ENCODE measurements at regions not wholly inside any gene's neighbourhood (a gene's known extent, or its start where the extent isn't known, plus 50 kb on each side); places are given as distances from the start of the nearest gene placed in this dataset.

GRCh38 chr9:16134351-16134750 lies 581.5 kb downstream of the CCDC171 start:
- TF ChIP-seq GABPA (IDR thresholded peaks at IDR 0.05 in 1 of 2, conservative IDR thresholded peaks at IDR 0.05 in 1 of 2) = no peak
- no peak for TF ChIP-seq CTCF (IDR thresholded peaks at IDR 0.05; ENCODE audit: low read depth, low read length, missing input control)
- no peak for TF ChIP-seq TAF1 (conservative IDR thresholded peaks at IDR 0.05)
- no peak for TF ChIP-seq YY1 (IDR thresholded peaks at IDR 0.05)

Data from liver (tissue), 3 donors.